ENCODE measurements at regions not wholly inside any gene's neighbourhood (a gene's known extent, or its start where the extent isn't known, plus 50 kb on each side); places are given as distances from the start of the nearest gene placed in this dataset.
"Not testable (repeated sequence)": the region's sequence is repeated elsewhere in the genome, so short reads cannot be mapped to it uniquely, and the experiment has no call there.

GRCh38 chr1:224820341-224820740, 109.1 kb upstream of the DNAH14 start:
- no peaks in the 10 kb centered on the region for H3K36me3 ChIP-seq
- H3K27ac ChIP-seq = no peak overlapping the region
- intact Hi-C loops (cut with DNase I) = no loop called here
- no peaks in the 10 kb centered on the region for H3K4me1 ChIP-seq
- TF ChIP-seq POLR2A (IDR thresholded peaks at IDR 0.05) = no peak
- TF ChIP-seq CTCF (IDR thresholded peaks at IDR 0.05) = no peak
- DNase-seq = no peak
- no peak overlapping the region for H3K4me3 ChIP-seq
- no peaks in the 10 kb centered on the region for H3K9me3 ChIP-seq
- no peaks in the 10 kb centered on the region for H3K27me3 ChIP-seq
- WGBS, 2 donors = 54 to 60% methylated on average over 3 of the region's 3 CpGs

GRCh38 chr1:224821751-224822150, 107.7 kb upstream of the DNAH14 start:
- H3K27me3 ChIP-seq; intact Hi-C loops (cut with DNase I); DNase-seq; H3K36me3 ChIP-seq; H3K27ac ChIP-seq; H3K9me3 ChIP-seq; H3K4me1 ChIP-seq; H3K4me3 ChIP-seq: not testable (repeated sequence)
- 90 to 93% methylated on average over 8 of the region's 8 CpGs for WGBS, 2 donors

- intact Hi-C loops (cut with DNase I) = no loop called here
- H3K4me1 ChIP-seq = no peaks in the 10 kb centered on the region
- no peaks in the 10 kb centered on the region for H3K36me3 ChIP-seq
- WGBS, 2 donors = 60 to 67% methylated on average over 1 of the region's 1 CpG
- no peak overlapping the region for H3K4me3 ChIP-seq
- DNase-seq = no peak
- H3K27me3 ChIP-seq = no peaks in the 10 kb centered on the region
- TF ChIP-seq CTCF (IDR thresholded peaks at IDR 0.05) = no peak
- no peak for TF ChIP-seq POLR2A (IDR thresholded peaks at IDR 0.05)
- H3K9me3 ChIP-seq = no peaks in the 10 kb centered on the region
- no peak overlapping the region for H3K27ac ChIP-seq
These were observed 103.9 kb upstream of the DNAH14 start for GRCh38 chr1:224825525-224826000.

GRCh38 chr1:224828691-224829090, 100.8 kb upstream of the DNAH14 start:
- no peak overlapping the region for H3K27ac ChIP-seq
- no peak overlapping the region for H3K4me3 ChIP-seq
- no peaks in the 10 kb centered on the region for H3K36me3 ChIP-seq
- intact Hi-C loops (cut with DNase I) = no loop called here
- no peaks in the 10 kb centered on the region for H3K27me3 ChIP-seq
- TF ChIP-seq CTCF (IDR thresholded peaks at IDR 0.05) = no peak
- no peak for TF ChIP-seq POLR2A (IDR thresholded peaks at IDR 0.05)
- H3K9me3 ChIP-seq = peaks cover 0 to 11% (median 0%) of the 10 kb centered on the region in 3 donors
- H3K4me1 ChIP-seq = no peaks in the 10 kb centered on the region
- no peak for DNase-seq

GRCh38 chr1:224831501-224831900, 98.0 kb upstream of the DNAH14 start:
- intact Hi-C loops (cut with DNase I) = no loop called here
- no peaks in the 10 kb centered on the region for H3K27me3 ChIP-seq
- whole genome bisulfite sequencing, 2 donors = 34 to 41% methylated on average over 3 of the region's 3 CpGs

GRCh38 chr1:224839648-224840300, 89.7 kb upstream of the DNAH14 start:
- 62 to 90% methylated on average over 2 to 6 of the region's 7 CpGs for WGBS, 2 donors
- H3K36me3 ChIP-seq; H3K27me3 ChIP-seq; DNase-seq; H3K27ac ChIP-seq; intact Hi-C loops (cut with DNase I); H3K4me3 ChIP-seq; H3K4me1 ChIP-seq: not testable (repeated sequence)
- peaks cover 0 to 14% (median 0%) of the 10 kb centered on the region in 3 donors for H3K9me3 ChIP-seq

More at GRCh38 chr1:224831501-224831900, 98.0 kb upstream of the DNAH14 start:
- H3K4me1 ChIP-seq = no peaks in the 10 kb centered on the region
- no peaks in the 10 kb centered on the region for H3K36me3 ChIP-seq
- H3K9me3 ChIP-seq = peaks cover 0 to 11% (median 0%) of the 10 kb centered on the region in 3 donors
- H3K27ac ChIP-seq = no peak overlapping the region
- TF ChIP-seq CTCF (IDR thresholded peaks at IDR 0.05) = no peak
- no peak for TF ChIP-seq POLR2A (IDR thresholded peaks at IDR 0.05)
- no peak overlapping the region for H3K4me3 ChIP-seq
- DNase-seq = no peak

GRCh38 chr1:224841803-224842202, 87.7 kb upstream of the DNAH14 start:
- intact Hi-C loops (cut with DNase I); H3K27me3 ChIP-seq; H3K36me3 ChIP-seq; H3K4me3 ChIP-seq; DNase-seq; H3K4me1 ChIP-seq; H3K27ac ChIP-seq: not testable (repeated sequence)
- 85 to 91% methylated on average over 2 of the region's 2 CpGs for WGBS, 2 donors
- H3K9me3 ChIP-seq = peaks cover 0 to 14% (median 0%) of the 10 kb centered on the region in 3 donors
